GM13976 (cell line): ENCODE measurements at regions not wholly inside any gene's neighbourhood (a gene's known extent, or its start where the extent isn't known, plus 50 kb on each side); places are given as distances from the start of the nearest gene placed in this dataset.

Experiments
- DNase-seq: peaks from one replicate; pipeline ENCODE4 v3.0.0; 2012; ENCODE audit warnings: low spot score
- in situ Hi-C: fragments of 300-500 bp; cut with MboI; formaldehyde crosslinking; loops from one replicate; pipeline ENCODE4 v1.12.0; 2022; ENCODE audit warnings: low sequenced_read_pairs, mixed read lengths, inconsistent platforms; ENCODE audit not compliant: unreplicated experiment
- TF ChIP-seq, protein P1 (sequence below): IDR thresholded peaks from 2 replicates; pipeline ENCODE4 v1.5.1; 2012; ENCODE audit warnings: borderline replicate concordance, mild to moderate bottlenecking; ENCODE audit not compliant: insufficient read depth; ENCODE audit errors: extremely low read depth, missing control alignments, control extremely low read depth

DNA sequence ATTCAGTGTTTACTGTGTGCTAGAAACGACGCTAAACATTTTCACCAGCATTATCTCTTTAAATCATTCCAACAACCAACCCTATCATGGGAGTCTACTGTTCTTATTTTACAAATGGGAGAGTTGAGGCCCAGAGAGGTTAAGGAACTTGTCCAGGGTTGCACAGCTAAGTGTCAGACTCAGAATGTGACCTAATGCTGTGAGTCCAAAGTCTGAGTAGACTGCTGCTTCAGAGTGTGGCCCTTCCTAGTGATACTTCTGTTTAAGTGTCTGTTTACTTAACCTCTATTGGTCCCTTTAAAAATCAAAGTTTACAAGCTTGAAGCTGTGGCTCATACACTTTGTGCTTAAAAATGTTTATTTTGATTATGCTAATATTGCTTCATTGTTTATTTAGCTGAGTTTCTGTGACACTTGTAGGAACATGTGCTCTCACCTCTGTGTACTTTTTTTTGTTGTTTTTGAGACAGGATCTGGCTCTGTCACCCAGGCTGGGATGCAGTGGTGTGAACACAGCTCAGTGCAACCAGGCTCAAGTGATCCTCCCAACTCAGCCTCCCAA lies 84.4 kb upstream of the SYPL1 start:
- in situ Hi-C loops, result loop anchor here (25.0 kb wide), 1 partner anchor 541 kb away; no protein-coding TSS in a partner anchor
- TF ChIP-seq, protein P1, sequence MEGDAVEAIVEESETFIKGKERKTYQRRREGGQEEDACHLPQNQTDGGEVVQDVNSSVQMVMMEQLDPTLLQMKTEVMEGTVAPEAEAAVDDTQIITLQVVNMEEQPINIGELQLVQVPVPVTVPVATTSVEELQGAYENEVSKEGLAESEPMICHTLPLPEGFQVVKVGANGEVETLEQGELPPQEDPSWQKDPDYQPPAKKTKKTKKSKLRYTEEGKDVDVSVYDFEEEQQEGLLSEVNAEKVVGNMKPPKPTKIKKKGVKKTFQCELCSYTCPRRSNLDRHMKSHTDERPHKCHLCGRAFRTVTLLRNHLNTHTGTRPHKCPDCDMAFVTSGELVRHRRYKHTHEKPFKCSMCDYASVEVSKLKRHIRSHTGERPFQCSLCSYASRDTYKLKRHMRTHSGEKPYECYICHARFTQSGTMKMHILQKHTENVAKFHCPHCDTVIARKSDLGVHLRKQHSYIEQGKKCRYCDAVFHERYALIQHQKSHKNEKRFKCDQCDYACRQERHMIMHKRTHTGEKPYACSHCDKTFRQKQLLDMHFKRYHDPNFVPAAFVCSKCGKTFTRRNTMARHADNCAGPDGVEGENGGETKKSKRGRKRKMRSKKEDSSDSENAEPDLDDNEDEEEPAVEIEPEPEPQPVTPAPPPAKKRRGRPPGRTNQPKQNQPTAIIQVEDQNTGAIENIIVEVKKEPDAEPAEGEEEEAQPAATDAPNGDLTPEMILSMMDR, result no peak

DNA sequence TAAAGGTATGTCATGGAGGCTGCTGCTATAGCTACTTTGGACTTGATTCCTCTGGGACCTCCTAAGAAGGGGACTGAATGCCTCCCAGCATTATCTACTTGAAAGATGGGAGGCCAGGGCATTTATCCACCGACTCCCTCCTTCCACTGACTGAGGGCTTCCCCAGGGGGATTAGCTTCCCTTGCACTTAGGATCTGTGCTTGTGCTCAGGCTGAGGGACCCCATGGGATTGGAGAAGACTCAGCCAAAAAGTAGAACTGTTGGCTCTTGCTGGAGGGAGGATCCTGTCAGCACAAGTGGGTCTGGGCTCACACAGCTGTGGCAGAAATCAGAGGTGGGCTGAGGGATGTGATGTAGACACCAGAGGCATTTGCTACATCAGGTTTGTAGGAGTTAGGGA lies 81.5 kb upstream of the SYPL1 start:
- in situ Hi-C loops, result loop anchor here (25.0 kb wide), 1 partner anchor 544 kb away; no protein-coding TSS in a partner anchor
- TF ChIP-seq, protein P1, result no peak
- no peak for DNase-seq

More for the DNA sequence above, 84.4 kb upstream of the SYPL1 start:
- no peak for DNase-seq

DNA sequence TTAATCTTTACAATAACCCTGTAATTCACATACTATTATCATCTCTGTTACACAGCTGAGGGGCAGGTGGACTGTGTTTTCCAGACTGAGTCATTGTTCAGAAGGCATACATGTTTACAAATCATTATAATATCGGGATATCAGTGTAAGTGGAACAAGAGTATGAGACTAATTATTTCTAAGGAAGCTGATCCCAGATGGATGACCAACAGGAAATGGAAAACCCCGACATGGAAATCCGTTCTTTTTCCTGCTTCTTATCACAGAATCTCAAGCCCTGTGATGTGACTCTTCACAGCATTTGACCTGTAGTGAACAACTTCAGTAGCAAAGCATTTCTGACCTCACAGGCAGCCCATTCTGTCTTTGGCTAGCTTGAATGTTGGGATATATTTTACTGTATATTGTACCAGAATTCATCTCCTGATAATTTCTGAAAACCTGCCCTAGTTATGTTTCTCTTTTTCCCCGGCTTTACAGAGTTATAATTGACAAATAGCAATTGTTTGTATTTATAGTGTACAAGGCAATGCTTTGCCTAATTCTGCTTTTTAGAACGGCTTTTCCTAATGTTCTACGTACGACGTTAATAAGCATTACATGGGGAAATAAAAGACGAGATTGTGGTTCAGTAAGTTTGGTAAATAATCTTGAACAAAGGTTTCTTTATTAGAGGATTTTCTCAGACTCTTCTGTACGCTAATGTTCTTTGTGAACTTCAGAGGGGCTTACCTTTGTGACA lies 78.6 kb upstream of the SYPL1 start:
- no peak for DNase-seq
- TF ChIP-seq, protein P1, result no peak
- in situ Hi-C loops, result loop anchor here (25.0 kb wide), 1 partner anchor 547 kb away; no protein-coding TSS in a partner anchor

DNA sequence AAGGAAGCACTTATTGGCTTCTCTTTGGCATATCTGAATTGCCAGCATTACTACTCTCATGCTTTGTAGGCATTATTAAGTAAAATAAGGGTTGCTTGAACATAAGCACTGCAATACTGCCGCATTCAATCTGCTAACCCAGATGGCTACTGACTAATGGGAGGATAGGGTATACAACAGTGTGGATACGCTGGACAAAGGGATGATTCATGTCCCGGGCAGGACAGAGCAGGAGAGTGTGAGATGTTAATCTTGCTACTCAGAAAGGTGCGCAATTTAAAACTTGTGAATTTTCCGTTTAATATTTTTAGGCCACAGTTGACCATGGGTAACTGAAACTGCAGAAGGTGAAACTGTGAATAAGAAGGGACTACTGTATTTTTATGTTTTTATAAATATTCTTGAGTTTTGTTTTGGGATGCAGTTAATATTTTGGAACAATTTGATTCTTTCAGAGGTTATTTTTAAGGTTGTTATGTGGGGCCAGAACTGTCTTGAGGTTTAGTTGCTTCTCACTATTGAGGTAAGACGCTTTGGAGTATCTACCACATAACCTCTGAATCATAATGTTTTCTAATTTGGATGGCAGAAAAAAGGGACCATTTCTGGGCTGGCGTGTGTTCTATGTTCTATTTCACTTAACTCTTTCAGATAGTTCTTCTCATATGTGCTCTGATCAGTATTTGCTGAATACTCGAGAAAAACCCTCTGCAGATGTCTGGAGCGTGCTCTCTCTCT lies 75.7 kb upstream of the SYPL1 start:
- TF ChIP-seq, protein P1, result no peak
- in situ Hi-C loops, result loop anchor here (25.0 kb wide), 1 partner anchor 550 kb away; no protein-coding TSS in a partner anchor
- DNase-seq, result no peak

DNA sequence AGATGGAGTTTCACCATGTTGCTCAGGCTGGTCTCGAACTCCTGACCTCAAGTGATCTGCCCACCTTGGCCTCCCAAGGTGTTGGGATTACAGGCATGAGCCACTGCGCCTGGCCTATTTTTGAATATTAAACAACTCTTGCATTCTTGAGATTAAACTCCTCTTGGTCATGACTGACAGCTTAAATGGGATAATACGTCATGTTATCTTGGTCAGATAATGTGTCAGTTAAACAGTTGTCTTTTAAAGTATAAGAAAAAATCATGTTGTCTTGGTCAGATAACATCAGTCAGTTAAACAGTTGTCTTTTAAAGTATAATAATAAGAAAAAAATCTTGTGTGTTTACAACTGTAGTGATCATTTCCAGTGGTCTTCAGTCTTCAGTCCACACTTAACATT lies 73.6 kb upstream of the SYPL1 start:
- TF ChIP-seq, protein P1, result no peak
- no peak for DNase-seq
- in situ Hi-C loops, result loop anchor here (25.0 kb wide), 1 partner anchor 552 kb away; no protein-coding TSS in a partner anchor

DNA sequence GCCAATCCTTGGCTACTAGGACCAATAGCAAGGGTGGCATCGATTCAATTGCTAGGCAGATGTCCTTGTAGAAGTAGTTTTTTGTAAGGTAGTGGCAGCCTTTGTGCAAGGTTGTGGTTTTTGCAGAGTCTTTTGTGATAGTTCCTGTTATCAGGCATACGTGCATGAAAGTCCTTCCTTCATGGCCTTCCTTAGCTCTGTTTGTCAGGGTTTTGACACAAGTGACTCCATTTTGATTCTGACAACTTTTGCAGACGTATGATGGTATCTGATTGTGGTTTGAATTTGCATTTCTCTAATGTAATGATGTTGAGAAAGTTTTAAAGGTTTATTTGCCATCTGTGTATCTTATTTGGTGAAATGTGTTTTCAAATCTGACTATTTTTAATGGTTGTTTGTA lies 71.8 kb upstream of the SYPL1 start:
- TF ChIP-seq, protein P1, result no peak
- no peak for DNase-seq
- in situ Hi-C loops, result loop anchor here (25.0 kb wide), 1 partner anchor 553 kb away; no protein-coding TSS in a partner anchor
